Sciatic nerve (tissue), 2 donors: ENCODE measurements at regions not wholly inside any gene's neighbourhood (a gene's known extent, or its start where the extent isn't known, plus 50 kb on each side); places are given as distances from the start of the nearest gene placed in this dataset.
"Not testable (repeated sequence)": the region's sequence is repeated elsewhere in the genome, so short reads cannot be mapped to it uniquely, and the experiment has no call there.

Experiments
- ATAC-seq: fragments of 200-7000 bp; cut with Tn5 transposase; one replicate; pipeline ENCODE4 v1.9.1; 2020; ENCODE audit warnings: mild to moderate bottlenecking, moderate library complexity
- DNase-seq: peaks from one replicate; pipeline ENCODE4 v3.0.0-alpha.2; 2020; ENCODE audit warnings: low spot score
- intact Hi-C: fragments of 100-400 bp; cut with DNase I; formaldehyde crosslinking; loops from one replicate; pipeline ENCODE4 v1.14.2; 2022
- donor health status: DM: no; HTN: no; CAD: no.
- donor health status: DM: no; HTN: no; CAD: no.

- ATAC-seq = no peak
- no peak for DNase-seq
- intact Hi-C loops = no loop called here
These were observed 177.1 kb upstream of the PGR start for GRCh38 chr11:101306721-101307120.

GRCh38 chr11:101305496-101305895 is 175.9 kb upstream of the PGR start:
- DNase-seq = no peak
- no peak for ATAC-seq

GRCh38 chr11:101299210-101299609 is 169.6 kb upstream of the PGR start:
- intact Hi-C loops = no loop called here
- ATAC-seq = no peak
- no peak for DNase-seq

More at GRCh38 chr11:101305496-101305895, 175.9 kb upstream of the PGR start:
- intact Hi-C loops = no loop called here

- DNase-seq = no peak
- ATAC-seq = no peak
- intact Hi-C loops = no loop called here
These were observed 167.3 kb upstream of the PGR start for GRCh38 chr11:101296896-101297295.

DNA sequence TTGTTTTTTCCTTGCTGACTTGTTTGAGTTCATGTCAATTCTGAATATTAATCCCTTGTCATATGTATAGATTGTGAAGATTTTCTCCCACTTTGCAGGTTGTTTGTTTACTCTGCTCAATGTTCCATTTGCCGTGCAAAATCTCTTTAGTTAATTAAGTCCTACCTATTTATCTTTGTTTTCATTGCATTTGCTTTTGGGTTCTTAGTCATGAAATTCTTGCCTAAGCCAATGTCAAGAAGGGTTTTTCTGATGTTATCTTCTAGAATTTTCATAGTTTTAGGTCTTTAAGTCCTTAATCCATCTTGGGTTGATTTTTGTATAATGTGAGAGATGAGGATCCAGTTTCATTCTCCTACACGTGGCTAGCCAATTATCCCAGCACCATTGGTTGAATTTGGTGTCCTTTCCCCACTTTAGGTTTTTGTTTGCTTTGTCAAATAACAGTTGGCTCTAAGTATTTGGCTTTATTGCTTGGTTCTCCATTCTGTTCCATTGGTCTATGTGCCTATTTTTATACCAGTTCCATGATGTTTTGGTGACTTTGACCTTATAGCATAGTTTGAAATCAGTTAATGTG is 163.1 kb upstream of the PGR start:
- no peak for ATAC-seq
- DNase-seq = no peak
- intact Hi-C loops = no loop called here

DNA sequence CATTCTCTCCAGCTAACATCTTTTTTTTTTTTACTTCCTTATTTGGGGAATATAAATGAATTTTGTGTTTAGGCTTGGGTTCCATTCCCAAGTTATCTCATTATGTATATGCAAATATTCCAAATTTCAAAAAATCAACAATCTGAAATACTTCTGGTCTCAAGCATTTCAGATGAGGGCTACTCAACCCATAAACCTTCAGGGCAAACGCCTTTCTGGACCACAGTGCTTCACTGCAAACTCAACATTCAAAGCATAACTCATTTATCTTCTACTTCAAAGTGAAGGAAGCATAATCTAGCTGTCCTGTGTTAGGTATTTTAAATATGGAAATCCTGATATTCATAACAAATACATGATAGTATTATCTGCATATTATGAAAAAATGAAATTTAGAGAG is 161.7 kb upstream of the PGR start:
- intact Hi-C loops = no loop called here
- ATAC-seq (no peak), DNase-seq (no peak)

GRCh38 chr11:101288392-101288791 is 158.8 kb upstream of the PGR start:
- DNase-seq (no peak), ATAC-seq (no peak)
- intact Hi-C loops = no loop called here

- intact Hi-C loops = no loop called here
- ATAC-seq (no peak), DNase-seq (no peak)
These were observed 150.1 kb upstream of the PGR start for GRCh38 chr11:101279728-101280127.

DNA sequence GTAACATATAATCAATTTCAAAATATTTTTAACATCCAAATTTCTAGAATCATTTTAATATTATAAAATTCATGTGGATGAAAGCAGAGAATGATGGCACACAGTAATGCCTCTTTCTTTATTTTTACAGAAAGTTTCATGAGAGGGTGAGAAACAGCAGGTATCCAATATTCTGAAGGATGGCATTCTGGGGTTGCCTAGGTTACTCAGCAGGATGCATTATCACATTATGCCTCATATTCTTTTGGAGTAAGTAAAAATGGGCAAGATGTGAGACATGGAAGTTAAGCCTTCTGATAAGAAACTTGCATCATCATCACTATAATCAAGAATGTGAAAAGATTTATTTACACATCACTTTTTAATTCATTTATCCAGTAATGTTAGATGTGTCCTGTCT is 148.7 kb upstream of the PGR start:
- intact Hi-C loops = no loop called here
- no peak for ATAC-seq
- no peak for DNase-seq

GRCh38 chr11:101277036-101277435 is 147.4 kb upstream of the PGR start:
- intact Hi-C loops = no loop called here
- no peak for ATAC-seq
- DNase-seq = no peak

DNA sequence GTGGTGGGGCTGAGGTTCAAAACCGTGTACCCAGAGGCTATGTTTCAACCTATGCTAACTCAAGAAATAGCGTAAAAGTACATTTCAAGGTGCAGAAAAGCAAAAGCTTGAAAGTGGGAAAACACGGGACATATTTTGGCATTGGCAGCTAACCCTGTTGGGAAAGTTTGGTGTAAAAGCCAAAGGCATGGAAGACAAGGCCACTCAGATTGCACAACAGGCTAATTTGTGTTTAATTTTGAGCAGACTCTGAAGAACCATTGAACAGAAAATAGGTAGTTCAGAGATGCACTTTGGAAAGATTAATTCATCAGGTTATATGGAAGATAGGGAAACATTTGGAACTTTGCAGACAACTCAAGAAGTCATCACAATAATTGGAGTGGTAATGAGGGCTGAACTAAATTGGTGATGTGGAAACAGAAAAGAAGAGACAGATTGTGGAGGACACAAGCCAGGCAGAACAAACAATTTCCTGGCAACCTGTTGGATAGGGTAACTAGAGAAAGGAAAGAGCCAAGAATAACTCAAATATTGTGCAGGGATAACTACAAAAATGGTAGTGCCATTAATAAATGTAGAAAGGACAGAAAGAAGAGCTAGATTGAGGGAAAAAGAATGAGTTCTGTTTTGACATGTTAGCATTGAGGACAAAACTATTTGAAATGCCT is 140.5 kb upstream of the PGR start:
- DNase-seq (no peak), ATAC-seq (peak; percentile 49)
- intact Hi-C loops = no loop called here

GRCh38 chr11:101269390-101269789 is 139.8 kb upstream of the PGR start:
- intact Hi-C loops = no loop called here
- ATAC-seq = no peak
- DNase-seq = no peak

DNA sequence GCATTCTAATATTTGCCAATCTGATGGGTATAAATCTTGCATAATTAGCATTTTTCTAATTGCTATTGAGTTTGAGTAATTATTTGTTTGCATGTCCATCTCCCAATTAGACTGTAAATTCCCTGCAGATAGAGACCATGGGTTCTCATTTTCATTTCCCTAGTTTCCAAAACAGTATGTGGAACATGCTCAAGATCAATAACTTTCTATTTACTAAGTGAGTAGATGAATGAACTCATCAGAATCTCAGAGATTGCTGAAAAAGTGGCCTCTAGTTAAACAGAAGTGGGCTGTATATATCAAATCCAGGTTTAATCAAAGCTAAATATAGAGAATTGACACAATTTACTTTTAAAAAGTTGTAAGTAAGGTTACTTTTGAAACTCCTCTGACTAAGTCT is 138.0 kb upstream of the PGR start:
- intact Hi-C loops = no loop called here
- DNase-seq = no peak
- ATAC-seq = no peak

DNA sequence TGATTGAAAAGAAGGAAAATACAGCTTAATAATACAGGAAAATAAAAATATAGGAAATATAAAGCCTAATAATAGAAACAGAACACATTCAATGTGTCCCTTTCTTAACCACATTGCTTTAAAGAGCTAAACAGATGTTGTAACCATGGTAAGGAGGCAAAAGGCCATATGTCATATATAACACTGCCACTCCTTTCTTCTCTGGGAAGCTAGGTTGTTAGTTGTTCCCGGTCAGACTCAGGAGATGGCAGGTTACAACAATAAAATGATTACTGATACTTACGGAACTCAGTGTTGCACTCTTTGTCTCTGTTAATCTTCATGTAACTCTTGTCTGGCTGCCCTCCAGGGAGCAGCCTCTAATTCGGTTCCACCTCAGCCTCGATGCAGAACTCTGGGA is 134.7 kb upstream of the PGR start:
- DNase-seq (no peak), ATAC-seq (no peak)

GRCh38 chr11:101262995-101263394 is 133.4 kb upstream of the PGR start:
- DNase-seq (no peak), ATAC-seq (no peak)
- intact Hi-C loops = no loop called here

More for the DNA sequence above, 134.7 kb upstream of the PGR start:
- intact Hi-C loops = no loop called here

DNA sequence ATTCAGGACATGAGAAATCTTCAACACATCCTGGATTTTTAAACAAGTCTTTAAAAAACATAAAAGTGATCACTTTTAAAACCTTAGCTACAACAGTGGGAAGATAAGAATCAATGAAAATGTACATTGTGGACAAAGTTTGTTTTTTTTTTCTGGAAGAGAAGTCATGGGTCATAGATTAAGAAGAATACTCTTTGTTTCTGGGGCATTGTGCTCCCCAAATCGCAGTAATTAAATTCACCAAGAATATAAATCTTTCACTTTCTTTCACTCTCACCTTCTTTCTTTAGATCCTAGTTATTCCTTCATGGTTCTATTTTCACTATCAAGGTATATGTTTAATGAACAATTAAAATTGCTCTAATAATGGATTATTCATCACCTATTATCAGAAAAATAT is 132.6 kb upstream of the PGR start:
- ATAC-seq (no peak), DNase-seq (no peak)
- intact Hi-C loops = no loop called here

DNA sequence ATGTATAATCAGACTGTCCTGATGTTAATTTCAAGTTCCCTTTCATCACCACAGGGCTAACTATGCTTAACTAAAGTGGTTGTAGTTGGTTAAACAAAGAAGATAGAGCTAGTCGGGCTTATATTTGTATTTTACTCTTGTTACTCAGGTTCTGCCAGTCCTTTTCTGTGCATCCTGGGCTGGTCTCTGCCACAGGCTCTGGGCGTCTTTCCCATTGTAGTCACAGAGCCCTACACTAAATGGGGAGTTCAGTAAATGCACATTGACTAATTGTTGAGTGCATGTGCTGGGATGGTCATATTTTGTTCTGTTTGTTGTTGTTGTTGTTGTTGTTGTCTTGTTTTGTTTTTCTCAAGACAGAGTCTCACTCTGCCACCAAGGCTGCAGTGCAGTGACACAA is 125.4 kb upstream of the PGR start:
- ATAC-seq = no peak
- intact Hi-C loops = no loop called here

GRCh38 chr11:101254037-101254436 is 124.4 kb upstream of the PGR start:
- DNase-seq = no peak
- intact Hi-C loops = no loop called here
- no peak for ATAC-seq

More for the DNA sequence above, 125.4 kb upstream of the PGR start:
- no peak for DNase-seq

DNA sequence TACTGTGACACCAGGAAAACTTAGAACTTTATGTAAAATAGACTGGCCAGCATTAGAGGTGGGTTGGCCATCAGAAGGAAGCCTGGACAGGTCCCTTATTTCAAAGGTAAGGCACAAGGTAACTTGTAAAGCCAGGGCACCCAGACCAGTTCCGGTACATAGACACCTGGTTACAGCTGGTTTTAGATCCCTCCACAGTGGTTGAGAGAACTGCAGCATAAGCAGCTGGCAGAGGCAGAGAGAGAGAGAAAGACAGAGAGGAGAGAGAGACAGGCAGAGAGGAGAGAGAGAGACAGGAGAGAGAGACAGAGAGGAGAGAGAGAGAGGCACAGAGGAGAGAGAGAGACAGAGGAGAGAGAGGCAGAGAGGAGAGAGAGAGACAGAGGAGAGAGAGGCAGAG is 116.0 kb upstream of the PGR start:
- DNase-seq, ATAC-seq, intact Hi-C loops: not testable (repeated sequence)

DNA sequence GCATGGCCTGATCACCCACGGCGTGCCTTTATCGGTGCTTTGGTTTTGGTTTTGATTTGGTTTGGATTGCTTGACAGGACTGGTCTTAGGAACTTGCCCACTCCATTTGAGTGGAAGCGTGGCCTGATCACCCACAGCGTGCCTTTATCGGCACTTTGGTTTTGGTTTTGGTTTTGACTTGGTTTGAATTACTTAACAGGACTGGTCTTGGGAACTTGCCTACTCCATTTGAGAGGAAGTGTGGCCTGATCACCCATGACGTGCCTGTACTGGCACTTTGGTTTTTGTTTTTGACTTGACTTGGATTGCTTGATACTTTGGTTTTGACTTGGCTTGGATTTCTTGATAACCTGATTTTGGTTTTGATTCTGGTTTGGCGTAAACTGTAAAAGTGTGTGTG is 115.5 kb upstream of the PGR start:
- DNase-seq, ATAC-seq, intact Hi-C loops: not testable (repeated sequence)

- no peak for DNase-seq
- intact Hi-C loops = no loop called here
- no peak for ATAC-seq
These were observed 111.7 kb upstream of the PGR start for GRCh38 chr11:101241160-101241795.
